HUES6 (cell line): ENCODE measurements at regions not wholly inside any gene's neighbourhood (a gene's known extent, or its start where the extent isn't known, plus 50 kb on each side); places are given as distances from the start of the nearest gene placed in this dataset.

ENCODE experiments used
- H3K27ac ChIP-seq: 2 replicates; pipeline ENCODE4 v1.7.0; 2013; ENCODE audit warnings: low read depth, mild to moderate bottlenecking, low read length, inconsistent platforms
- H3K27me3 ChIP-seq: 2 replicates; pipeline ENCODE4 v1.6.1; 2013; ENCODE audit warnings: low read length; ENCODE audit not compliant: control insufficient read depth, insufficient read depth
- H3K36me3 ChIP-seq: 2 replicates; pipeline ENCODE4 v1.6.1; 2013; ENCODE audit warnings: low read length; ENCODE audit not compliant: control insufficient read depth, insufficient read depth
- H3K4me1 ChIP-seq: 2 replicates; pipeline ENCODE4 v1.6.1; 2013; ENCODE audit warnings: low read length; ENCODE audit not compliant: control insufficient read depth, insufficient read depth
- H3K4me3 ChIP-seq: 2 replicates; pipeline ENCODE4 v1.5.1; 2013; ENCODE audit warnings: low read depth, low read length
- H3K9ac ChIP-seq: one replicate; pipeline ENCODE4 v1.6.1; 2013; ENCODE audit warnings: mild to moderate bottlenecking, low read length
- H3K9me3 ChIP-seq: 2 replicates; pipeline ENCODE4 v1.6.1; 2013; ENCODE audit warnings: low read depth, low read length; ENCODE audit not compliant: control insufficient read depth, insufficient read depth

GRCh38 chr16:27726621-27727261, 176.8 kb downstream of the KATNIP start:
- Histone ChIP-seq H3K36me3 (peaks cover 14% of the 10 kb centered on the region; the same call in 1 of the 2 replicates), H3K4me1 (peaks cover under 1% of the 10 kb centered on the region; the same call in 1 of the 2 replicates), H3K27me3 (no peaks in the 10 kb centered on the region), H3K9ac (no peak overlapping the region), H3K27ac (no peak overlapping the region), H3K4me3 (no peak overlapping the region), H3K9me3 (no peaks in the 10 kb centered on the region)

- Histone ChIP-seq H3K9ac (no peak overlapping the region), H3K36me3 (peaks cover 9% of the 10 kb centered on the region; the same call in 1 of the 2 replicates), H3K4me3 (no peak overlapping the region), H3K27me3 (no peaks in the 10 kb centered on the region), H3K4me1 (no peaks in the 10 kb centered on the region), H3K27ac (no peak overlapping the region), H3K9me3 (no peaks in the 10 kb centered on the region)
Measured at GRCh38 chr16:27727941-27728340, 178.0 kb downstream of the KATNIP start.

GRCh38 chr16:27728691-27729090, 178.7 kb downstream of the KATNIP start:
- Histone ChIP-seq H3K27me3 (no peaks in the 10 kb centered on the region), H3K4me1 (no peaks in the 10 kb centered on the region), H3K36me3 (peaks cover 8% of the 10 kb centered on the region; the same call in 1 of the 2 replicates), H3K9me3 (no peaks in the 10 kb centered on the region), H3K9ac (no peak overlapping the region), H3K27ac (no peak overlapping the region), H3K4me3 (no peak overlapping the region)

- H3K4me1 ChIP-seq: no peaks in the 10 kb centered on the region
- peaks cover 8% of the 10 kb centered on the region; the same call in 1 of the 2 replicates for H3K36me3 ChIP-seq
- no peaks in the 10 kb centered on the region for H3K27me3 ChIP-seq
- H3K9me3 ChIP-seq: no peaks in the 10 kb centered on the region
- no peak overlapping the region for H3K27ac ChIP-seq
- no peak overlapping the region for H3K4me3 ChIP-seq
- H3K9ac ChIP-seq: no peak overlapping the region
Measured at GRCh38 chr16:27729516-27730304, 179.8 kb downstream of the KATNIP start.

- Histone ChIP-seq H3K27ac (no peak overlapping the region), H3K4me3 (no peak overlapping the region), H3K9ac (no peak overlapping the region), H3K36me3 (peaks cover 4% of the 10 kb centered on the region; the same call in 1 of the 2 replicates), H3K27me3 (no peaks in the 10 kb centered on the region), H3K9me3 (no peaks in the 10 kb centered on the region), H3K4me1 (no peaks in the 10 kb centered on the region)
Measured at GRCh38 chr16:27730661-27731210, 180.8 kb downstream of the KATNIP start.

GRCh38 chr16:27735031-27735430, 185.1 kb downstream of the KATNIP start:
- Histone ChIP-seq H3K4me1 (no peaks in the 10 kb centered on the region), H3K27ac (no peak overlapping the region), H3K4me3 (no peak overlapping the region), H3K9ac (no peak overlapping the region), H3K9me3 (no peaks in the 10 kb centered on the region), H3K27me3 (no peaks in the 10 kb centered on the region), H3K36me3 (peaks cover 2% of the 10 kb centered on the region; the same call in 1 of the 2 replicates)

- H3K9ac ChIP-seq: no peak overlapping the region
- no peak overlapping the region for H3K27ac ChIP-seq
- H3K9me3 ChIP-seq: no peaks in the 10 kb centered on the region
- no peak overlapping the region for H3K4me3 ChIP-seq
- H3K27me3 ChIP-seq: no peaks in the 10 kb centered on the region
- peaks cover 6% of the 10 kb centered on the region for H3K36me3 ChIP-seq
- no peaks in the 10 kb centered on the region for H3K4me1 ChIP-seq
Measured at GRCh38 chr16:27736431-27736830, 186.5 kb downstream of the KATNIP start.

GRCh38 chr16:27737513-27737912, 187.6 kb downstream of the KATNIP start:
- no peaks in the 10 kb centered on the region for H3K9me3 ChIP-seq

More at GRCh38 chr16:27737513-27737912, 187.6 kb downstream of the KATNIP start:
- Histone ChIP-seq H3K27me3 (no peaks in the 10 kb centered on the region), H3K4me3 (no peak overlapping the region), H3K36me3 (peaks cover 6% of the 10 kb centered on the region), H3K27ac (no peak overlapping the region), H3K9ac (no peak overlapping the region), H3K4me1 (no peaks in the 10 kb centered on the region)
